ENCODE measurements at regions not wholly inside any gene's neighbourhood (a gene's known extent, or its start where the extent isn't known, plus 50 kb on each side); places are given as distances from the start of the nearest gene placed in this dataset.

DNA sequence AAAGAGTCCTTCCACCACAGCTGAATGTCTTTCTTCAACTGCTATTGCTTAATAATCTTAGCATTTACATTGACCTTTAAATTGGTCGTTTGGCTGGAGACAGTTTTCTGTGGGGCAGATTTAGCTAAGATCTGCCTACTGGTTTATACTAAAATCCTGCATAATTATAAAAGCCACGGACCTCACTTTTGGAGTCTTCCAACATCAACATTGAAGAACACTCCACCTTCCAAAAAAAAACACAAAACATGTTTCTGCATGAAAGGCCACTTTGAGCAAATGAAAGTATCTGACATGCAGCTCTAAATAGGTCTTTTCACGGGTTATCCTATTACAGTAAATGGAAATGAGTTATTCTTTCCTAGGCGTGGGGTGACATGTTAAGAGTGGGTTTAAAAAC lies 57.0 kb upstream of the KRR1 start:
- peak overlapping the region; percentile 66 for H2BK5ac ChIP-seq (ENCODE audit: low read depth, low read length, poor library complexity, severe bottlenecking)
- H3K27me3 ChIP-seq (ENCODE audit: control insufficient read depth, insufficient read depth, low read length), result no peaks in the 10 kb centered on the region
- peak overlapping the region; percentile 98; the same call in 1 of the 2 replicates for H4K5ac ChIP-seq (ENCODE audit: low read depth, low read length)
- no CpG with 5 or more reads among the region's 4 CpGs for WGBS, 2 experiments (ENCODE audit: extremely low coverage in 2 of 2, insufficient read length in 1 of 2)
- ChIA-PET POLR2A (ENCODE audit: unreplicated experiment) (interaction anchor here (0.8 kb wide), 1 partner anchor 463 kb away, joined by 5 read pairs; the partner anchor contains the start of gene PHLDA1), CTCF (interaction anchor here (0.8 to 1.2 kb wide), 3 partner anchors 40 to 454 kb away, joined by 3 read pairs; no protein-coding TSS in a partner anchor)
- intact Hi-C loops (cut with micrococcal nuclease), result loop anchor here (5.0 kb wide), 1 partner anchor 249 kb away; no protein-coding TSS in a partner anchor
- no peaks in the 10 kb centered on the region for H4K20me1 ChIP-seq (ENCODE audit: insufficient read depth, low read length)
- TF ChIP-seq CEBPB (IDR thresholded peaks at IDR 0.05; ENCODE audit: low read depth, low read length), result peak; percentile 52
- TF ChIP-seq POLR2A (IDR thresholded peaks at IDR 0.05; ENCODE audit: low read depth, low read length), result no peak
- peak overlapping the region; percentile 40; the same call in 1 of the 2 replicates for H3K9ac ChIP-seq (ENCODE audit: low read depth, low read length)
- H3K36me3 ChIP-seq (ENCODE audit: control insufficient read depth, insufficient read depth, low read length), result no peaks in the 10 kb centered on the region
- H2AK9ac ChIP-seq (replicated peaks; ENCODE audit: low read depth, low read length, poor library complexity), result no peak overlapping the region
- H2BK20ac ChIP-seq (ENCODE audit: low read depth, low read length), result peak overlapping the region; percentile 78
- ATAC-seq (ENCODE audit: low read depth) (peak; percentile 41), DNase-seq (peak; percentile 26)
- peak overlapping the region; percentile 32 for H3K56ac ChIP-seq (ENCODE audit: extremely low read depth, insufficient read depth, low read length)
- no peak overlapping the region; the same call in 1 of the 2 replicates for H2AK5ac ChIP-seq (ENCODE audit: low read depth, low read length)
- peak overlapping the region; percentile 35; the same call in 1 of the 3 replicates for H2BK15ac ChIP-seq (ENCODE audit: low read depth, low read length)
- in situ Hi-C loops (cut with MboI; ENCODE audit: low sequenced_read_pairs), result no loop called here
- peaks cover 3% of the 10 kb centered on the region; the same call in 1 of the 2 replicates for H3K9me1 ChIP-seq (ENCODE audit: insufficient read depth, low read length)
- H3K9me3 ChIP-seq (ENCODE audit: control insufficient read depth, insufficient read depth, low read length), result no peaks in the 10 kb centered on the region; the same call in 1 of the 2 replicates
- no peaks in the 10 kb centered on the region for H3K79me1 ChIP-seq (ENCODE audit: low read depth in 1 of 2, low read length in 2 of 2)
- peak overlapping the region; percentile 44 to 67 for H4K8ac ChIP-seq (ENCODE audit: low read depth in 2 of 2, low read length in 2 of 2)
- H2BK120ac ChIP-seq (ENCODE audit: low read depth, low read length), result peak overlapping the region; percentile 79
- H4K91ac ChIP-seq (ENCODE audit: insufficient read depth, low read depth, low read length), result peak overlapping the region; percentile 83
- no peak overlapping the region for H3K4me3 ChIP-seq (ENCODE audit: insufficient read depth, low read depth, low read length)
- H3K23ac ChIP-seq (ENCODE audit: low read depth, low read length), result peak overlapping the region; percentile 4; the same call in 1 of the 2 replicates
- peaks cover 25% of the 10 kb centered on the region for H3K4me1 ChIP-seq (ENCODE audit: control insufficient read depth, insufficient read depth, low read length)
- dilution Hi-C loops (cut with HindIII; ENCODE audit: low sequenced_read_pairs, unreplicated experiment), result no loop called here
- no peak overlapping the region for H2AFZ ChIP-seq (replicated peaks; ENCODE audit: low read length, poor library complexity)
- peak overlapping the region; percentile 71; the same call in 1 of the 2 replicates for H3K14ac ChIP-seq (replicated peaks; ENCODE audit: low read depth, low read length)
- peak overlapping the region; percentile 67; the same call in 1 of the 2 replicates for H3K4me2 ChIP-seq (ENCODE audit: low read depth, low read length)
- BruUV-seq (replicated peaks), result no TSS peak
- peak overlapping the region; percentile 100 for H3K18ac ChIP-seq (ENCODE audit: low read depth, low read length)
- H3K27ac ChIP-seq (ENCODE audit: insufficient read depth, low read length), result peak overlapping the region; percentile 94
- H3K4ac ChIP-seq (ENCODE audit: low read depth, low read length), result peak overlapping the region; percentile 43; the same call in 1 of the 2 replicates
